ENCODE measurements at regions not wholly inside any gene's neighbourhood (a gene's known extent, or its start where the extent isn't known, plus 50 kb on each side); places are given as distances from the start of the nearest gene placed in this dataset.

GRCh38 chr5:37915097-37915736, 75.4 kb upstream of the GDNF start:
- TF ChIP-seq, protein P1, sequence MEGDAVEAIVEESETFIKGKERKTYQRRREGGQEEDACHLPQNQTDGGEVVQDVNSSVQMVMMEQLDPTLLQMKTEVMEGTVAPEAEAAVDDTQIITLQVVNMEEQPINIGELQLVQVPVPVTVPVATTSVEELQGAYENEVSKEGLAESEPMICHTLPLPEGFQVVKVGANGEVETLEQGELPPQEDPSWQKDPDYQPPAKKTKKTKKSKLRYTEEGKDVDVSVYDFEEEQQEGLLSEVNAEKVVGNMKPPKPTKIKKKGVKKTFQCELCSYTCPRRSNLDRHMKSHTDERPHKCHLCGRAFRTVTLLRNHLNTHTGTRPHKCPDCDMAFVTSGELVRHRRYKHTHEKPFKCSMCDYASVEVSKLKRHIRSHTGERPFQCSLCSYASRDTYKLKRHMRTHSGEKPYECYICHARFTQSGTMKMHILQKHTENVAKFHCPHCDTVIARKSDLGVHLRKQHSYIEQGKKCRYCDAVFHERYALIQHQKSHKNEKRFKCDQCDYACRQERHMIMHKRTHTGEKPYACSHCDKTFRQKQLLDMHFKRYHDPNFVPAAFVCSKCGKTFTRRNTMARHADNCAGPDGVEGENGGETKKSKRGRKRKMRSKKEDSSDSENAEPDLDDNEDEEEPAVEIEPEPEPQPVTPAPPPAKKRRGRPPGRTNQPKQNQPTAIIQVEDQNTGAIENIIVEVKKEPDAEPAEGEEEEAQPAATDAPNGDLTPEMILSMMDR (IDR thresholded peaks at IDR 0.05) = no peak
- TF ChIP-seq POLR2AphosphoS5 (IDR thresholded peaks at IDR 0.05) = no peak
- TF ChIP-seq POLR2A (IDR thresholded peaks at IDR 0.05) = no peak
